H9 (cell line): ENCODE measurements at regions not wholly inside any gene's neighbourhood (a gene's known extent, or its start where the extent isn't known, plus 50 kb on each side); places are given as distances from the start of the nearest gene placed in this dataset.

Source experiments
- DNase-seq: peaks from one replicate; pipeline ENCODE4 v3.0.0-alpha.2; 2017
- H2AFZ ChIP-seq: one replicate; pipeline ENCODE4 v1.6.1; 2013; ENCODE audit warnings: mild to moderate bottlenecking, low read length, control low read depth, moderate library complexity
- H2AK5ac ChIP-seq: 2 replicates; pipeline ENCODE4 v1.6.1; 2013; ENCODE audit warnings: low read length, control low read depth, mixed read lengths; ENCODE audit not compliant: insufficient read length
- H2BK120ac ChIP-seq: one replicate; pipeline ENCODE4 v1.6.1; 2013; ENCODE audit warnings: low read depth, mild to moderate bottlenecking, low read length, control low read depth, inconsistent platforms; ENCODE audit not compliant: poor library complexity, severe bottlenecking
- H2BK12ac ChIP-seq: 2 replicates; pipeline ENCODE4 v1.6.1; 2013; ENCODE audit warnings: low read length, control low read depth, mixed read lengths, low read depth; ENCODE audit not compliant: insufficient read length
- H2BK15ac ChIP-seq: 2 replicates; pipeline ENCODE4 v1.6.1; 2013; ENCODE audit warnings: low read depth, low read length, control low read depth
- H2BK20ac ChIP-seq: one replicate; pipeline ENCODE4 v1.6.1; 2013; ENCODE audit warnings: low read depth, mild to moderate bottlenecking, low read length, control low read depth, inconsistent platforms; ENCODE audit not compliant: poor library complexity, severe bottlenecking
- H2BK5ac ChIP-seq: 2 replicates; pipeline ENCODE4 v1.6.1; 2013; ENCODE audit warnings: low read length, control low read depth, mixed read lengths; ENCODE audit not compliant: insufficient read length
- H3K14ac ChIP-seq: 2 replicates; pipeline ENCODE4 v1.6.1; 2013; ENCODE audit warnings: low read length, control low read depth; ENCODE audit not compliant: insufficient read depth
- H3K18ac ChIP-seq: 2 replicates; pipeline ENCODE4 v1.6.1; 2013; ENCODE audit warnings: low read depth, mild to moderate bottlenecking, mixed read lengths, low read length, control low read depth; ENCODE audit not compliant: insufficient read length
- H3K23ac ChIP-seq: 2 replicates; pipeline ENCODE4 v1.6.1; 2013; ENCODE audit warnings: low read length, control low read depth, mixed read lengths, low read depth; ENCODE audit not compliant: insufficient read length
- H3K23me2 ChIP-seq: 2 replicates; pipeline ENCODE4 v1.6.1; 2013; ENCODE audit warnings: low read depth, mild to moderate bottlenecking, mixed read lengths, low read length, control low read depth; ENCODE audit not compliant: insufficient read length, poor library complexity, severe bottlenecking
- H3K27ac ChIP-seq: 2 replicates; pipeline ENCODE4 v1.5.1; 2013; ENCODE audit warnings: low read length, control low read depth, mixed read lengths, low read depth; ENCODE audit not compliant: insufficient read length
- H3K27me3 ChIP-seq: 2 replicates; pipeline ENCODE4 v1.6.1; 2013; ENCODE audit warnings: low read length, control low read depth, inconsistent platforms; ENCODE audit not compliant: insufficient read depth
- H3K4ac ChIP-seq: 2 replicates; pipeline ENCODE4 v1.6.1; 2013; ENCODE audit warnings: low read depth, mild to moderate bottlenecking, control low read depth, inconsistent platforms, low read length, moderate library complexity
- H3K4me1 ChIP-seq: 2 replicates; pipeline ENCODE4 v1.6.1; 2013; ENCODE audit warnings: low read length, control low read depth, inconsistent platforms; ENCODE audit not compliant: insufficient read depth
- H3K4me2 ChIP-seq: 2 replicates; pipeline ENCODE4 v1.6.1; 2013; ENCODE audit warnings: low read length, control low read depth, mixed read lengths; ENCODE audit not compliant: insufficient read length, insufficient read depth
- H3K56ac ChIP-seq: 2 replicates; pipeline ENCODE4 v1.6.1; 2013; ENCODE audit warnings: low read depth, mild to moderate bottlenecking, mixed read lengths, low read length, control low read depth; ENCODE audit not compliant: insufficient read length
- H3K79me1 ChIP-seq: 2 replicates; pipeline ENCODE4 v1.6.1; 2013; ENCODE audit warnings: low read depth, mild to moderate bottlenecking, moderate library complexity, low read length, control low read depth, inconsistent platforms; ENCODE audit not compliant: insufficient read depth, poor library complexity, severe bottlenecking
- H3K79me2 ChIP-seq: 2 replicates; pipeline ENCODE4 v1.6.1; 2013; ENCODE audit warnings: low read length, control low read depth, inconsistent platforms; ENCODE audit not compliant: insufficient read depth
- H3K9ac ChIP-seq: 2 replicates; pipeline ENCODE4 v1.6.1; 2013; ENCODE audit warnings: low read length, control low read depth, mixed read lengths; ENCODE audit not compliant: insufficient read length; ENCODE audit errors: extremely low read depth
- H3K9me3 ChIP-seq: one replicate; pipeline ENCODE4 v1.6.1; 2013; ENCODE audit warnings: low read depth, low read length, inconsistent platforms; ENCODE audit not compliant: control insufficient read depth
- H3T11ph ChIP-seq: one replicate; pipeline ENCODE4 v1.6.1; 2013; ENCODE audit warnings: mild to moderate bottlenecking, low read length, control low read depth, inconsistent platforms
- H4K20me1 ChIP-seq: one replicate; pipeline ENCODE4 v1.6.1; 2013; ENCODE audit not compliant: control insufficient read depth, insufficient read length, insufficient read depth
- H4K5ac ChIP-seq: 2 replicates; pipeline ENCODE4 v1.6.1; 2013; ENCODE audit warnings: low read depth, mild to moderate bottlenecking, mixed read lengths, low read length, control low read depth; ENCODE audit not compliant: insufficient read length
- H4K8ac ChIP-seq: replicated peaks from 2 replicates; pipeline ENCODE4 v1.6.1; 2013; ENCODE audit warnings: low read length, control low read depth, mixed read lengths, low read depth; ENCODE audit not compliant: insufficient read length
- H4K91ac ChIP-seq: 2 replicates; pipeline ENCODE4 v1.6.1; 2013; ENCODE audit warnings: low read depth, mild to moderate bottlenecking, moderate library complexity, mixed read lengths, low read length, control low read depth; ENCODE audit not compliant: insufficient read length
- H3K27ac Mint-ChIP-seq, 3 experiments: 2 replicates in 2 of 3; 3 replicates in 1 of 3; pipeline ENCODE4 v1.8.0; 2020 to 2021; ENCODE audit warnings: mixed read lengths in 3 of 3, mild to moderate bottlenecking in 1 of 3, moderate library complexity in 1 of 3
- H3K27me3 Mint-ChIP-seq: 2 replicates; pipeline ENCODE4 v1.8.0; 2021; ENCODE audit warnings: low read depth, mild to moderate bottlenecking, moderate library complexity, mixed read lengths
- H3K36me3 Mint-ChIP-seq, 3 experiments: 2 replicates in 2 of 3; 3 replicates in 1 of 3; pipeline ENCODE4 v1.8.0; 2020 to 2021; ENCODE audit warnings: low read depth in 3 of 3, mixed read lengths in 3 of 3; ENCODE audit not compliant: insufficient read depth in 1 of 3
- H3K4me1 Mint-ChIP-seq, 2 experiments: 2 replicates each; pipeline ENCODE4 v1.8.0; 2020; ENCODE audit warnings: mixed read lengths in 2 of 2
- H3K4me3 Mint-ChIP-seq, 2 experiments: 2 replicates in 1 of 2; 3 replicates in 1 of 2; pipeline ENCODE4 v1.8.0; 2020 to 2021; ENCODE audit warnings: mild to moderate bottlenecking in 2 of 2, mixed read lengths in 2 of 2, moderate library complexity in 1 of 2
- H3K9me3 Mint-ChIP-seq, 2 experiments: 2 replicates in 1 of 2; 3 replicates in 1 of 2; pipeline ENCODE4 v1.8.0; 2020; ENCODE audit warnings: mild to moderate bottlenecking in 2 of 2, mixed read lengths in 2 of 2, moderate library complexity in 1 of 2
- WGBS: extraction: QIAGEN DNeasy Blood & Tissue Kit; methylation state at CpG from one replicate; pipeline ENCODE4 v1.1.7; 2013; ENCODE audit warnings: missing lambda C conversion rate, low lambda C conversion rate, mixed read lengths; ENCODE audit not compliant: insufficient read length; ENCODE audit errors: extremely low coverage; 5-methylcytosine and 5-hydroxymethylcytosine counted together
- TF ChIP-seq, protein P1 (sequence below): fragments of 200-600 bp; sonication (generic); conservative IDR thresholded peaks from 3 replicates; pipeline ENCODE4 v1.8.0; 2021; ENCODE audit warnings: antibody characterized with exemption, mild to moderate bottlenecking

DNA sequence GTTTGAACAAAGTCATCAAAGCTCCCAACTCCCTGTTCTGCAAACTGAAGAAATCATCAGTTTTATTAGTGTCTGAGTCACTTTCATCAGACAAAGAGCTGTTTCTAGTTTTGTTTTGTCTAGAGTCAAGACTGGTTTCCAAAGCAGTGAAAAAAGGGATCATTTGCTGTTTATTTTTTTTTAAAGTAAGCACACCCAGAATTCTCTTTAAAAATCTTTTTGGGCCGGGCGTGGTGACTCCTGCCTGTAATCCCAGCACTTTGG, 972.0 kb upstream of the CELF2 start:
- Histone ChIP-seq H4K8ac (no peak overlapping the region), H3K79me2 (no peaks in the 10 kb centered on the region), H3K9me3 (no peaks in the 10 kb centered on the region), H3K23me2 (no peaks in the 10 kb centered on the region), H3K79me1 (no peaks in the 10 kb centered on the region), H3K4me1 (no peaks in the 10 kb centered on the region), H3K18ac (no peak overlapping the region), H3K14ac (no peak overlapping the region), H2BK15ac (no peak overlapping the region), H3K4me2 (no peak overlapping the region), H4K20me1 (no peaks in the 10 kb centered on the region), H2BK12ac (no peak overlapping the region), H2BK20ac (no peak overlapping the region), H4K5ac (no peak overlapping the region), H3K23ac (no peak overlapping the region), H4K91ac (no peak overlapping the region), H3K27me3 (no peaks in the 10 kb centered on the region), H3K56ac (no peak overlapping the region), H2BK120ac (no peak overlapping the region), H2AK5ac (no peak overlapping the region), H3K27ac (no peak overlapping the region), H2AFZ (no peak overlapping the region), H3K4ac (no peak overlapping the region), H2BK5ac (no peak overlapping the region), H3T11ph (no peak overlapping the region), H3K9ac (no peak overlapping the region)
- TF ChIP-seq, protein P1, sequence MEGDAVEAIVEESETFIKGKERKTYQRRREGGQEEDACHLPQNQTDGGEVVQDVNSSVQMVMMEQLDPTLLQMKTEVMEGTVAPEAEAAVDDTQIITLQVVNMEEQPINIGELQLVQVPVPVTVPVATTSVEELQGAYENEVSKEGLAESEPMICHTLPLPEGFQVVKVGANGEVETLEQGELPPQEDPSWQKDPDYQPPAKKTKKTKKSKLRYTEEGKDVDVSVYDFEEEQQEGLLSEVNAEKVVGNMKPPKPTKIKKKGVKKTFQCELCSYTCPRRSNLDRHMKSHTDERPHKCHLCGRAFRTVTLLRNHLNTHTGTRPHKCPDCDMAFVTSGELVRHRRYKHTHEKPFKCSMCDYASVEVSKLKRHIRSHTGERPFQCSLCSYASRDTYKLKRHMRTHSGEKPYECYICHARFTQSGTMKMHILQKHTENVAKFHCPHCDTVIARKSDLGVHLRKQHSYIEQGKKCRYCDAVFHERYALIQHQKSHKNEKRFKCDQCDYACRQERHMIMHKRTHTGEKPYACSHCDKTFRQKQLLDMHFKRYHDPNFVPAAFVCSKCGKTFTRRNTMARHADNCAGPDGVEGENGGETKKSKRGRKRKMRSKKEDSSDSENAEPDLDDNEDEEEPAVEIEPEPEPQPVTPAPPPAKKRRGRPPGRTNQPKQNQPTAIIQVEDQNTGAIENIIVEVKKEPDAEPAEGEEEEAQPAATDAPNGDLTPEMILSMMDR, result no peak
- WGBS, result no CpG with 5 or more reads among the region's 2 CpGs
- DNase-seq, result no peak
- Mint-ChIP-seq H3K4me3 (no peak overlapping the region), H3K27ac (no peak overlapping the region), H3K9me3 (no peaks in the 10 kb centered on the region), H3K27me3 (no peaks in the 10 kb centered on the region), H3K36me3 (peaks cover 0 to 12% (median 2%) of the 10 kb centered on the region in 3 experiments; a peak in 3 of 7 replicates), H3K4me1 (no peaks in the 10 kb centered on the region)
